Stimulated activated naive CD8-positive, alpha-beta T cell treated with anti-CD3 and anti-CD28 coated beads, Interleukin-15, Interleukin-2, amounts not matched to agents 100 ng/mL and 50 ng/mL, for 24 hours (primary cell): ENCODE measurements at regions not wholly inside any gene's neighbourhood (a gene's known extent, or its start where the extent isn't known, plus 50 kb on each side); places are given as distances from the start of the nearest gene placed in this dataset.

Source experiments
- H3K27ac Mint-ChIP-seq: one replicate; pipeline ENCODE4 v1.8.0; 2021; ENCODE audit warnings: mild to moderate bottlenecking, mixed read lengths
- H3K27me3 Mint-ChIP-seq: one replicate; pipeline ENCODE4 v1.8.0; 2021; ENCODE audit warnings: mixed read lengths
- H3K36me3 Mint-ChIP-seq: one replicate; pipeline ENCODE4 v1.8.0; 2021; ENCODE audit warnings: low read depth, mixed read lengths
- H3K4me1 Mint-ChIP-seq: one replicate; pipeline ENCODE4 v1.8.0; 2021; ENCODE audit warnings: low read depth, mixed read lengths
- H3K4me3 Mint-ChIP-seq: one replicate; pipeline ENCODE4 v1.8.0; 2021; ENCODE audit warnings: mild to moderate bottlenecking, mixed read lengths
- H3K9me3 Mint-ChIP-seq: one replicate; pipeline ENCODE4 v1.8.0; 2021; ENCODE audit warnings: mixed read lengths

- no peaks in the 10 kb centered on the region for H3K27me3 Mint-ChIP-seq
- no peaks in the 10 kb centered on the region for H3K36me3 Mint-ChIP-seq
- H3K9me3 Mint-ChIP-seq, result no peaks in the 10 kb centered on the region
- no peak overlapping the region for H3K27ac Mint-ChIP-seq
- no peaks in the 10 kb centered on the region for H3K4me1 Mint-ChIP-seq
- H3K4me3 Mint-ChIP-seq, result no peak overlapping the region
Observed at GRCh38 chr2:16264931-16265540, 324.7 kb downstream of the MYCN start.

DNA sequence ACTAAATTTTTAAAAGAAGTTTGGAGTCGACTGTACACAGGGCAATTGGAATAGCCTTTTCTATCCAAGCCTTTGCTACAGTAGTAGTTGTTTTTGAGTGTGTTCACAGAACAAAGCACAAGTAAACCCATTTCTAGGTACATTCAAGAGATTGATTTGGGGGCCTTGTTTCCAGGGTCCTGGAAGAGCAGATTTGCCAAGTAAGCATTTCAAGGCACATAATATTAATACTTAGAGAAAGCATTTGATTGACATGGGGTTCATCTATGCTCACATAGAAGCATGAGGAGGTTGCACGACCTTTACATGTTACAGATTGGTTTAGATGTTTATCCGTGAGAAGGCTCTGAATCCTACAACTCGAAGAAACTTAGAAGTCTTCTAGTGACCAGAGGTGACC lies 324.1 kb downstream of the MYCN start:
- no peaks in the 10 kb centered on the region for H3K4me1 Mint-ChIP-seq
- no peaks in the 10 kb centered on the region for H3K27me3 Mint-ChIP-seq
- H3K36me3 Mint-ChIP-seq, result no peaks in the 10 kb centered on the region
- no peak overlapping the region for H3K4me3 Mint-ChIP-seq
- H3K9me3 Mint-ChIP-seq, result no peaks in the 10 kb centered on the region
- no peak overlapping the region for H3K27ac Mint-ChIP-seq

DNA sequence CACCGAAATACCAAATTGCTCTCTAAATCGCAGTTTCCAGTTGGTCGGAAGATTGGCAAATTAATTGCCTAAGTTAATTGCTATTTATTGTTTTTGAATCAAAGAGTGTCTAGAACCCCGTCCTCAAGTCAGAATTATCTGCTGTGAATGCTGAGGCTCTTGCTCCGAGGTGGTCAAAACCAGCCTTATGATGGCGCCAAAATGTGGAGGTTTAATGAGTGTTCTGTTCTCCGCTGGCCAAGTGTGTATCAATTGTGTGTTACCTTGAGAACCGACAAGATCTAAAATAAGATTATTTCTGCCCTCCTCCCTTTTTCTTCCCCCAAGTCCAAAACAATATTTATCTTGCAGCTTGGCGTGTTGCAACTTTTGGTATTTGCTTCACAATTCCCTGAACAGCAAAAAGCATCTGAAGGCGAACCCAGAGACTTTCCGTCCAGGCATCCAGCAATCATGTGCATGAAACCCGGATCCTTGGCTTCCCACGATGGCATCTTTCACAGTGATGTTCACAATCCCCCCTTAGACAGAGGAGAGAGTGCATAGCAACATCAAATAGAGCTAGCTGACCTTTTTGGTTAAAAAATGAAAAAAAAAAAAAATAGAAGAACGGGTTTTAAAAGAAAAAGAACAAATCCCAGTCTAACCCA lies 323.0 kb downstream of the MYCN start:
- H3K27me3 Mint-ChIP-seq, result no peaks in the 10 kb centered on the region
- H3K9me3 Mint-ChIP-seq, result no peaks in the 10 kb centered on the region
- H3K4me1 Mint-ChIP-seq, result no peaks in the 10 kb centered on the region
- no peak overlapping the region for H3K27ac Mint-ChIP-seq
- H3K4me3 Mint-ChIP-seq, result no peak overlapping the region
- no peaks in the 10 kb centered on the region for H3K36me3 Mint-ChIP-seq

DNA sequence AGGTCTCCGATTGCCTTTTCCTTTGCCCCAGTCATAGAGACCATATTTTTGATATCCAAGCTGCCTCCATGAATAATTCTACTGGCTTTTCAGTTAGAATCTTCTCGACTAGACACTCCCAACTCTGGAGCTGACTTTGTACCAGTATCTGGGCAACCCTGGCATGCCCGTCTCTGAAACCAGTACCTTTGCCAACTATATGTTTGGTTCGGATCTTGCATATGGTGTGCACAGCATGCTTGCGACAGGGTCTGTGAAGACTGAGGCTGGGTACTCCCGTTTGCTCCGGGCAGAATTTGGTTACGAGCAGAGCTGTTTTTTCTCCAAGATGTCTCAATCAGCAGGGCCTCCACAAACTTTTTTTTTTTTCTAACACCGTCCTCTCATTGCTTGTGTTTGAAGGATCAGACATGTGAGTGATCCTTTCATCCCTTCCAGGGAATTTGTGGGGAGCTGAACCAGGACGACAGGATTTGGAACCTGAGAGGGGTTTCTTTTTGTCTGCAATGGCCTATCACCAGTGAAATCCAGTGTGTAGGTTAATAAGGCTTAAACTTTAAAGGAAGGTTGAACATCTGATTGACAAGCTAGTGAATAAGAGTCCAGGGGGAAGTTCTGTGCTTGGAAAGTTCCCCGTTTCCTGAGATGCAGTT lies 322.3 kb downstream of the MYCN start:
- H3K9me3 Mint-ChIP-seq, result no peaks in the 10 kb centered on the region
- H3K27ac Mint-ChIP-seq, result no peak overlapping the region
- H3K36me3 Mint-ChIP-seq, result no peaks in the 10 kb centered on the region
- H3K27me3 Mint-ChIP-seq, result peaks cover 5% of the 10 kb centered on the region
- H3K4me1 Mint-ChIP-seq, result no peaks in the 10 kb centered on the region
- H3K4me3 Mint-ChIP-seq, result no peak overlapping the region

DNA sequence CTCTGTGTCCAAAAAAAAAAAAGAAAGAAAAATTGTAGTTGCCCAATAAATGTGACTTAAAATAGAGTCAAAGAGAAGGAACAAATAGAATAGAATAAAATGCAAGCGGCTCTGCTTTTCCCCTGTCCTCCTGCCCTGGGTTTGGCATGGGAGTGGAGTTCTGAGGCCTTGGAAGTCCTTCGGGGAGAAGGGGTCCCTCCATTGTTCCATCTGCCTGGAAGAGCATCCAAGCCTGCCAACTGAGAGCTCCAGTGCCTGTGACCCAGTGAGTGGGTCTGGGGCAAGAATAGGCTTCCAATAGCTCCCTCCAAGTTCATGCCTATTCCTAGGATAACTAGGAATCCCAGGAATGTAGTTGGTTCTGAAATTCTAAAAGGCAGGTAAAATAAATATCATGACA lies 321.4 kb downstream of the MYCN start:
- H3K9me3 Mint-ChIP-seq, result no peaks in the 10 kb centered on the region
- no peaks in the 10 kb centered on the region for H3K36me3 Mint-ChIP-seq
- H3K27ac Mint-ChIP-seq, result no peak overlapping the region
- no peak overlapping the region for H3K4me3 Mint-ChIP-seq
- H3K4me1 Mint-ChIP-seq, result peaks cover 3% of the 10 kb centered on the region
- peaks cover 9% of the 10 kb centered on the region for H3K27me3 Mint-ChIP-seq

GRCh38 chr2:16261071-16261470 lies 320.7 kb downstream of the MYCN start:
- Mint-ChIP-seq H3K27ac (no peak overlapping the region), H3K27me3 (peaks cover 9% of the 10 kb centered on the region), H3K4me1 (peaks cover 3% of the 10 kb centered on the region), H3K4me3 (no peak overlapping the region), H3K36me3 (no peaks in the 10 kb centered on the region), H3K9me3 (no peaks in the 10 kb centered on the region)

DNA sequence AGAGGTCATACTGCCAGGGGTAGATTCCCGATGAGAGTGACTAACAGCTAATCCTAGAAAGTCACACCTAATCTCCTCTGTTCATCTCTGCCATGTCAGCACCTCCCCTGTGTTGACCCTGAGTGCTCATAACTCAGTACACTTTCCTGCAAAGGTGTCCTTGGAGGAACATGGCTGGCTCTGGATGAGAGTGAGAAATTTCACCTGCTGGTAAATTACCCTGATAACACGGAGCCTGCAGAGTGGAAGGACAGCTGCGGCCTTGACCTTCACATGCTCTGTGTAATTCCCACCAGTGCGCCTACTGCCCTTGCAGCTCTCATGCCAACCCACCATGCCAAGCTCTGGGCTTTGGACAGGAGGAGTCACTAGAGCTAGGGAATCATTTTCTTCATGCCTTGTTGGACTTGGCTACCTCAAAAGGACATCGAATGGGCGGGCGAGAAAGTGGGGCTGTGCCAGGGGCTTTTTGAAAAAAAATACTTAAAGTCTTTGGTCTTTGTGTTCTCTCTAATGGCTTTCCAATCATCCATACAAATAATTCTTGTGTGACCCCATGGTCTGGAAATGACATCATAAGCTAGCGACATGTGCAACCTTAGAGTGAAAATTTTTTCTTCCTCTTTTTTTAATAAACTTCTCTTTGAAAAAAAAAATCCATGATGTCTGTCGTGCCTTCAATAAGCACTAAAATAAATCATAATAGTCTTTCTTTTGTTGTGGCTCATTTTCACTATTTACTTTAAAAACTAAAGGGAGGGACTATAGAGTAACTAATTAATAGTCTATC lies 319.9 kb downstream of the MYCN start:
- H3K27ac Mint-ChIP-seq, result no peak overlapping the region
- no peaks in the 10 kb centered on the region for H3K36me3 Mint-ChIP-seq
- no peak overlapping the region for H3K4me3 Mint-ChIP-seq
- no peaks in the 10 kb centered on the region for H3K9me3 Mint-ChIP-seq
- H3K27me3 Mint-ChIP-seq, result peaks cover 9% of the 10 kb centered on the region
- peaks cover 3% of the 10 kb centered on the region for H3K4me1 Mint-ChIP-seq

- peaks cover 17% of the 10 kb centered on the region for H3K27me3 Mint-ChIP-seq
- no peaks in the 10 kb centered on the region for H3K9me3 Mint-ChIP-seq
- no peaks in the 10 kb centered on the region for H3K36me3 Mint-ChIP-seq
- no peak overlapping the region for H3K4me3 Mint-ChIP-seq
- peaks cover 3% of the 10 kb centered on the region for H3K4me1 Mint-ChIP-seq
- no peak overlapping the region for H3K27ac Mint-ChIP-seq
Observed at GRCh38 chr2:16259010-16259409, 318.7 kb downstream of the MYCN start.

DNA sequence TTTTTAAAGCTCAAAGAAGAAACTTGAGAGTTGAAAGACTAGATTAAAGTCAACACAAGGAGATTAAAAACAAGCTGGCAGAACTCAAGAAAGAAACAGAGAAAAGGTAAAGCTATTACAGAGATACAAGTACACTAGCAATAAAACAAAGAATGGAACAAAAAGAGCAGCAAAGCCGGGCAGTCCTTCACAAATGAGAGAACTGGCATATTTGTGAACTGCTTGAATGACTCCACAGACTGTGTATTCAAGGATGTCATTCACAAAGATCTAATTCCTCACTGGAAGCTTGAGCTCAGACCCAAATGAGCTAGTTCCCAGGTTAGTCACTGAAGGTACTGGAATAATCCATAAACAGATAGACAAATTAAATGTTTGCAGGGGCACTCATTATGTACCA lies 318.0 kb downstream of the MYCN start:
- H3K36me3 Mint-ChIP-seq, result no peaks in the 10 kb centered on the region
- no peak overlapping the region for H3K4me3 Mint-ChIP-seq
- peaks cover 22% of the 10 kb centered on the region for H3K27me3 Mint-ChIP-seq
- no peaks in the 10 kb centered on the region for H3K9me3 Mint-ChIP-seq
- H3K4me1 Mint-ChIP-seq, result peaks cover 3% of the 10 kb centered on the region
- H3K27ac Mint-ChIP-seq, result no peak overlapping the region

DNA sequence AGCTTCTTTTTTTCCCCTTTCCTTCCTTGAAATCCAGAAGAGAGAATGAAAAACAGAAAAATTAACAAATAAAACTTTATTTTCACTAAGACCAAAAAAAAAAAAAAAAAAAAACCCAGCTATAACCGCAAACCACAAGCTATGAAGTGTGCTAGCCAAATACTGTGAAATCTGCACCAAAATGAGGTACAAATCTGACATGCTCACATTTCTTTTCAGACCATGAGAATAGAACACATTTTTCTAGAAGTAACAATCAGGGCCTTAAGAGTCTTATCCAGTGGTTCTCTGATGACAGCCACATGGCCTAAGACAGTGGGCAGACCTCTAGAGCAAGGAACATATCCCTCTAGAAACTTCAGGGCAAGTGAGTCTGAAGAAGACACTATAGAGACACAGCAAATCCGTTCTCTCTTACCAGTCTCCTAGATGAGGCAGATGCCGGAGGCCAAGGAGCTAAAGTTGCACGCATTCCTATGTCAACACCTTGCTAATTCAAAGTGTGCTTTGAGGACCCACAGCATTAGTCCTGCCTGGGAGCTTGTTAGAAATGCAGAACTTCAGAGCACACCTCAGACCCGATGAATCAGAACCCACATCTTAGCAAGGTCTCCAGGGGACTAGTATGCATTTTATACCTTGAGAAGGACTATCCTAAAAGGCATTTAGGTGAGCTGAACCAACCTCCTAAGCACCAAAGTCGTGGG lies 317.1 kb downstream of the MYCN start:
- no peaks in the 10 kb centered on the region for H3K9me3 Mint-ChIP-seq
- H3K27me3 Mint-ChIP-seq, result peaks cover 23% of the 10 kb centered on the region
- H3K27ac Mint-ChIP-seq, result no peak overlapping the region
- no peak overlapping the region for H3K4me3 Mint-ChIP-seq
- H3K36me3 Mint-ChIP-seq, result no peaks in the 10 kb centered on the region
- peaks cover 3% of the 10 kb centered on the region for H3K4me1 Mint-ChIP-seq

- no peak overlapping the region for H3K27ac Mint-ChIP-seq
- H3K4me3 Mint-ChIP-seq, result no peak overlapping the region
- peaks cover 3% of the 10 kb centered on the region for H3K4me1 Mint-ChIP-seq
- peaks cover 23% of the 10 kb centered on the region for H3K27me3 Mint-ChIP-seq
- H3K9me3 Mint-ChIP-seq, result no peaks in the 10 kb centered on the region
- H3K36me3 Mint-ChIP-seq, result no peaks in the 10 kb centered on the region
Observed at GRCh38 chr2:16256601-16257321, 316.4 kb downstream of the MYCN start.

DNA sequence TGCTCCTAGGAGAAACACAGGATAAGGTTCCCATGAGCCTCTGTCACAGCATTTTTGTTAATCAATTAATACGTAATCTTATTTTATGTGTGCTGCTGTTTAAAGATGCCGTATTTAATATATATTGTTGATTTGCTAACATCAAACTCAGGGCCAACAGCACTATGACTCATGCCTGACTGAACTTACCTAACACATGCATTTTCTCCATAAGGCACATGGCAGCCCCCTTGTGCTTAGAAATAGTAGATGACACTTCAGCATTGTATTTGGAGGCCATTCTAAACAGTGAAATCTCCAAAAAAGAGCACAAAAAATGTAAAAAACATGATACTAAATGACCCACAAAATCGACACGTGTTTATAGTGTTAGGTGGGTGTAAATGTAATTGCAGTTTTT lies 314.8 kb downstream of the MYCN start:
- no peaks in the 10 kb centered on the region for H3K36me3 Mint-ChIP-seq
- H3K4me1 Mint-ChIP-seq, result peaks cover 3% of the 10 kb centered on the region
- H3K4me3 Mint-ChIP-seq, result no peak overlapping the region
- peaks cover 23% of the 10 kb centered on the region for H3K27me3 Mint-ChIP-seq
- H3K27ac Mint-ChIP-seq, result no peak overlapping the region
- H3K9me3 Mint-ChIP-seq, result no peaks in the 10 kb centered on the region

DNA sequence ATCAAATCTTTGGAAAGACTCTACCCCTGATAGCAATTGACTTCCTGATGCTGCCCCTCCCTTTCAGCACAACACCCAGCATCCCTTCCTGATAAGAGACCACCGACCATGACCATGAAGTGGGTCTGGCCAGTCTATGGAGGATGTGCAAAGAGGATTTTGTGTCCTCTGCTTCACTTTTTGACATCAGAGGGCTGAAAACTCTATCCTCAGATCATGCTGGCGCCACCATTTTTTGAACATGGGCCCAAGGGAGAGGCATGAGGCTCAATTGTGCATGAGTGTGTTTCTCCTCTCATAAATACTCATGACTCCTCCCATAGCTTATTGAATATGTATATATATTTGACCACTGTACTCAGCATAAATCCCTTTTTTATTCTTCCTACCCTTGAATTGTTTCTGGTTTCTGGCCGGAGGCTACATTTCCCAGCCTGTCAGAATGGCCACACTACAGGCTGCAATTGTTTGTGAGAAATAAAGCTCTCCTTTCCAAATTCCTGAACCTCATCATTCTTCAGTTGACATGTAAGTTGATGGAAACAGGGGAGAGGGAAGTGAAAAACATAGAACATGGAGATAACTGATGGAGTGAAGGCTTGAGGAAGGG lies 314.1 kb downstream of the MYCN start:
- Mint-ChIP-seq H3K27ac (no peak overlapping the region), H3K36me3 (no peaks in the 10 kb centered on the region)

DNA sequence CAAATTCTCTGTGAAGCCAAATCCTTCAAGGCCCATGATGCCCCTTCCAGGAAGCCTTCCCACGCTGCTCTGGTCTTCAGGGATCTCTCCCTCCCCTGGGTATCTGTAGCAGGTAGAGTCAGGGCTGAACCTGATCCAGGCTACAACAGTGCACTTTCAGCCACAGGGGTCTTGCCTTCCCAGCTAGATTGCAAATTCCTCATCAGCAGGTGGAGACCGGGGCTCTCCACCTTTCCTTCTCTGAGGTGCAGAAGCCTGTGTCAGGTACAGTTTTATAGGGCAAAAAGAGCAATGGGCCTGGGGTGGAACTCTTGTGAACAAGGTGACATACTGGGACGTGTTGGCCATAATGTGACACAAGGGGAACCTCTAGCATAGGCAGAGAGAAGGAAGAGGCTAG lies 312.9 kb downstream of the MYCN start:
- Mint-ChIP-seq H3K9me3 (no peaks in the 10 kb centered on the region), H3K27me3 (peaks cover 23% of the 10 kb centered on the region), H3K36me3 (no peaks in the 10 kb centered on the region), H3K4me3 (no peak overlapping the region), H3K27ac (no peak overlapping the region), H3K4me1 (peaks cover 3% of the 10 kb centered on the region)

More for the DNA sequence above, 314.1 kb downstream of the MYCN start:
- Mint-ChIP-seq H3K27me3 (peaks cover 23% of the 10 kb centered on the region), H3K9me3 (no peaks in the 10 kb centered on the region), H3K4me3 (no peak overlapping the region), H3K4me1 (peaks cover 3% of the 10 kb centered on the region)
